GM21515 (cell line): ENCODE measurements at regions not wholly inside any gene's neighbourhood (a gene's known extent, or its start where the extent isn't known, plus 50 kb on each side); places are given as distances from the start of the nearest gene placed in this dataset.

ENCODE experiments used
- ATAC-seq: cut with Tn5 transposase; IDR thresholded peaks from one replicate; pipeline ENCODE4 v1.9.1; 2021; ENCODE audit not compliant: unreplicated experiment

DNA sequence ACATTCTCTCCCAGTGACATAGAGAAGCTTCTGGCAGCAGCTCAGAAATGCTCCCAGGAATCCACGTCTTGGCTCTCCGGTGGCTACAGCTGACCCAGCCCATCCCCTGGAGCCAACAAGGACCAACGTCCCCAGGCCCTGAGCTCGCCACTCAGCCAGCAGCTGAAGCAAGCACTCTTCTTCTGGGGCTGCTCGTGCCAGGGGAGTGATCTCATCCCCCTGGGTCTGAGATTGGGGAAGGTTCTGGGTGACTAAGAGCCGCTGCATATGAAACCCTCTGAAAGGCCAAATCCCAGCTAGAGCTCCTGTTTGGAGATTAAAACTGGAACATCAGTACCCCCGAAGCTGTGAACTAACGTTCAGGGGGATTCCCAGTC, 487.9 kb downstream of the NPHP4 start:
- no peak for ATAC-seq

GRCh38 chr1:5503556-5504363, 488.5 kb downstream of the NPHP4 start:
- ATAC-seq, result no peak

DNA sequence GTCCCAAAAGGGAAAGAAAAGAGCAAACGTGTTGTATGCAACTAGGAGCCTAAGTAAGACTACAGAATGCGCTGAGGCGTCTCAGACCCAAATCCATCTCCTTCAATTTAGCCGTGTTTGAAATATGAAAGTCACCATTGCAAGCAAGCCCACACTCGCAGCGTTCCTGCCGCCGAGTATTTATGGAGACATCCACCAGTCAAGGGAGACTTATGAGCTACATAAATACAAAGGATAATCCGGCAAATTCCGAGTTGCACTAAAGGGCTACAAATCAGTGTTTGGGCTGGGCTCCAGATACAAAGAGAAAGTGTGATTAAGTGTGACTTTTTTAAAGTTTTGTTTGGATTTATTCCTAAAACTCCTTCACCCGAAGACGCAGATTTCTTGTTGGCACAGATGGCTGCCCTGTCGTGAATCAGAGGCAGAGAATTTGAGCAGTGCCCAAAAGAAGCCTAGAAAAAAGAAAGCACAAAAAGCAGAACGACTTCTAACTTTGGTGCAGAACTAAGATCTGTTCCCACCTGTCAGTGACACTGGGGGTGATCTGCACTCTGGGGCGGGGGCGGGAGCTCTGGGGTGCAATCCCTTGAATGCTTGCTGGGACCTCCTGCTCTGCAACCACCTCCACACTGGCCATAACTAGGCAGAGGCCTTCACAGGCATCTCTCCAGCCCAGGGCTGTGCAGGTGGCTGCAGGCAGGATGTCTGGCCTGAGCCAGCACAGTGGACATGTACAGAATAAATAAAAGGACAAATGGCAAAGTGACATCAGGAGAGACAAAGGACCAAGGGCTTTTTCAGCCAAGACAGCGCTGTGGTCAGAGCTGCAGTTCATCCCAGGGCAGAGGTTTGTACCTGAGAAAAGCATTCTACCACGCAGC, 489.7 kb downstream of the NPHP4 start:
- ATAC-seq, result no peak

- ATAC-seq, result no peak
Measured at GRCh38 chr1:5501206-5501930, 490.9 kb downstream of the NPHP4 start.

GRCh38 chr1:5500541-5500940, 491.7 kb downstream of the NPHP4 start:
- ATAC-seq, result no peak

GRCh38 chr1:5497503-5497902, 494.7 kb downstream of the NPHP4 start:
- no peak for ATAC-seq

DNA sequence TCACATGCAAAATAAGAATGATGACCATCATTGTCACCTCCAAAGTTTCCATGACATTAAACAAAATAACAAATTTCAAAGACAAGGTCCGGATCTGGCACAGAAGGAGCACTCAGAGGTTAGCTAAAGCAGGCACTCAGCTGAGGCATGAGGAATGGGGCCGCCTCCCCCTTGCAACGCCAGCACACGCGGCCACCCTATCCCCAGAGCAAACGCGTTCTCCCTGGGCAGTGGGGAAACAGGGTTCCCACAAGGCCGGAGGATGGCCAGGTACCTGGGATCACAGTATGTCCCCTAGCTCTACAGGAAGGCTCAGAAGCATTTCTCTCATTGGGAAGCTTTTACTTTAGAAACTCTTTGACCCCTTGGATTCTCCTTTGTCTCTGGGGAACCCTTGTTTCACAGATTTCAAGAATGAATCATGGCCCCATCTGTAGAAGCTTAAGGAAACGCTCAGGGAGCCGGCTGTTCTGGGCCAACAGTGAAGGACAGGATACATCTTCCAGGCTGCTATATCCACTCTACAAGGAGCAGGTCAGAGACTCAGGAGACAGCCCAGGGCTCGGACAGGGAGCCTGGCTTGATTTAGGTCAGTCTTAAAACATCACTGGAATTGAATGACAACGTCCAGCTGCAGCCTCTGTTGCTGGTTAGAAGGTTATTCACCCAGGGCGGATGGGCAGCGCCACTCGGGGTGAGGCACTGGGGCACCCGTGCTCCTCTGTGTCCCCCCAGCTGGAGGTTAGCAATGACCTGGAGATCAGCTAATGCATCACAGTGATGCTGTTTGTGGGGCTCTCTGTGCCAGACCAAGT, 496.4 kb downstream of the NPHP4 start:
- no peak for ATAC-seq

DNA sequence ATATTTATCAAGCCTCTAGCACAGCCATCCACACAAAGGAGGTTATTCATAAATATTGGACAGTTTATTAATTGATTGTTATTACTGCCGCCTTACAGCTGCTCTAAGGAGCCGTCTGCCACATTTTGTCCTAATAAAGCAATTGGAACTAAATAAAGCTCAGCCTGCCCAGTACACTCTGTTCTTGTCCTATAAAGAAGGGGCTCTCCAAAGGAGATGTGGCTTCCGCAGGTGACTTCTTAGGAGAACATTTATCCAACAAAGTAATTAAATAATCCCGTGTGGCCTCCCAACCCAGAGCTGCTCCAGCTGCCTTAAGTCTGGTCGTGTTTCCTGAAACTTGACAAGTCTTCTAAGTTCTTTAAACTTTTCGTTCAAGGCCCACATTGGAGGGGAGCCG, 497.7 kb downstream of the NPHP4 start:
- ATAC-seq, result no peak

DNA sequence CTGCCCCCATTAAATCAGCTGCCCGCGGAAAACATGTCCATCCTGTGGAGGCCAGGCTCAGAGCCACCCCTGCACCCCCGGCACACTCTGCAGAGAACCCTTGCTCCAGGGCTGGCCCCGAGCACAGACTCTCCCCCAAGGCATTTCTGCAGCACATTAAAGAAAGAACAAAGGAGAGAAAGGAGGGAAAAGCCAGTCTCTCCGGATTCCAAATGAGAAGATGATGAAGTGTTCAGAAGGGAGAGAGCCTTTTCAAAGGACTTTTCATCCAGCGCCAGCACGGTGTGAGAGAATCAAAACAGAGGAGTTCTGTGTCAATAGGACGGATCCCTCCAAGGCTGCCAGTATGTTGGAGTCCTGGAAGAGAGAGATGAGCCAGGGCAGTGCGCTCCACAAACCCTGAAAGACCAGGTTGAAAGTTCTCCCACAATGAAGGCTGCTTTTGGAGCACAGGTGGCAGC, 498.3 kb downstream of the NPHP4 start:
- ATAC-seq, result no peak

- ATAC-seq, result no peak
Measured at GRCh38 chr1:5493275-5493674, 498.9 kb downstream of the NPHP4 start.

GRCh38 chr1:5492846-5493245, 499.4 kb downstream of the NPHP4 start:
- ATAC-seq, result no peak

DNA sequence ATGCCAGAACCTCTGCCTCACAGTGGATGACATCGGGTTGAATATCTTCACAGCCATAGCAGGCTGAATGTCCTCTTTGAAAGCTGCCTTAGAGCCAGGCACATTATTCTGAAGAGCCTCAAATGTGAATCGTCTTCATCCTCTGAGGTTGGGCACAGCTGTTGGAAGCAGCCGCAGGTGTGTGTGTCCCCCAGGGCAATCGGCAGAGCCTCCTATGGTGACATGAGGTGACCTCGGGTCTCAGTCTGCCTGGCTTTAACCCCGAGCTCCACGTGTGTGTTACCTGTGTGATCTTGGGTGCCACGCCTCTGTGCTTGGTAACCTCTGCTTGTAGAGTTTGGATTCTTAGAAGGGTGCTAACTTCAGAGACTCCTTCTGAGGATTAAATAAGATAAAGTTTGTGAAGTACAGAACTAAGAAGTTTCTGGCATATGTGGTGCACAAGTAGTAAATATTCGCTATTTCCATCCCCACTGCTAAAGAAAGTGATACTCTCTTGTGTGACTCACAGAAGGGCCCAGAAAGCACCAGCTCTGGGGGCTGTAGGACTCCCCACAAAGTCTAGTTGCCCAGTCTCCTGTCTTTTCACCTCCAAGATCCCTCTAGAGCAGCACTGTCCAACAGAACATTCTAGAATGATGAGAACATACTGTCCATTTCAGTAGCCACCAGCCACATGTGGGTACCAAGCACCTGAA, 500.9 kb downstream of the NPHP4 start:
- no peak for ATAC-seq

DNA sequence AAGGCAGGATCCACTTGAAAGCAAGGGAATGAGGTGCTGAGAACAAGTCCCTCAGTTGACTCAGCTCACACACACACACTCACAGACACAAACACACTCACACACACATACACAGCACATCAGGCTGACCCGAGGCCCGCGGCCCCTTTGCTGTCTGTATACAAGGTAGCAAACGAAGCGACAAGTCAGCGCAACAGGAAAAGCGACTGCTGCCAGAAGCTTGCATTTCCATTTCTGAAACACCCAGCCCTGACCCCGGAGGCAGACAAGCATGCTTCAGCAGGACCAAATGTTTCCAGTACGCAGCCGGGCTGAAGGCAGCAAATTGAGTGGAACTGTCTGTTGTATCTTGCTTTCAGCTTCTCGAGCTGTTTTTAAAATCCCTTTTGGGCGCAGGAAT, 501.6 kb downstream of the NPHP4 start:
- no peak for ATAC-seq

DNA sequence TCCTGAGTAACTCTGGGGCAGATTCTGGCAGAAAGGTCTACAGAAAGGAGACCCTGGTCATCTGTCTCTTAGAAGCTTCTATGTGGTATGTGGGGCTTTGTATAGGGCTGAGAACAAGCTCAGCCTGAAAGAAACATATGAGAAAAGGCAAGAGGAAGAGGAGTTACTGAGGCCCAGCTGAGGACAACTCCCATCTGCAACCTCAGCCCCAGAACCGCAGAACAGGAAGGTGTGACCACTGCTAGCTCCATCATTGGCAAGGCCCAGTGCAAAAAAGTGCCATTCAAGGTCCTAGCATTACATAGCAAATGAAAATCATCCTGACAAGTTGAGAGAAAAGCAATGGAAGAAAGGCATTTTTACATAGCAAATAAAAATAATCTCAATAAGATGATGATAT, 503.8 kb downstream of the NPHP4 start:
- no peak for ATAC-seq

DNA sequence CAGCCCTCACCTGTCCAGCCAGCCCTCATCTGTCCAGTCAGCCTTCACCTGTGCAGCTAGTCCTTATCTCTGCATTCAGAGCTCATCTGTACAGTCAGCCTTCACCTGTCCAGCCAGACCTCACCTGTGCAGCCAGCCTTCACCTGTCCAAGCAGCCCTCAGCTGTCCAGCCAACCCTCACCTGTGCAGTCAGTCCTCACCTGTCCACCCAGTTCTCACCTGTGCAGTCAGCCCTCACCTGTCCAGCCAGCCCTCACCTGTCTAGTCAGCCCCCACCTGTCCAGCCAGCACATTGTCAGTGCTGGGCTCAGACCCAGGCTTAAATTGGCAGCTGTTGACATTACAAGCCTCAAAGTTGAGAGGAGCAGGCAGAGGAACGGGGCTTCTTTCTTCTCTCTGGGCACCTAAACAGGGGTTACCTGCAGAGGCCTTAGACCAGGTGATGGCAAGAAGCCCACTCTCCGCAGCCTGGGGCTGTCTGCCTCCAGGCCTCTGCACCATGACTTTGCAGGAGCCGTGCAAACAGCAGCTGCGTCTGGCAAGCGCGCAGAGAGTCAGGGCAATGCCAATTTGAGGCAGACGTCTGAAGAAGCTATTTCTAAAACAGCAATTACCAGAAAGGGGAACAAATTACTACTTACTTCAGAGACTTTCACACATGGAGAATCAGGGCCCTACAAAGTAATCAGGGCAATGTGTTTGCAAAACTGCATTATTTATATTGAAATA, 506.1 kb downstream of the NPHP4 start:
- ATAC-seq, result no peak

DNA sequence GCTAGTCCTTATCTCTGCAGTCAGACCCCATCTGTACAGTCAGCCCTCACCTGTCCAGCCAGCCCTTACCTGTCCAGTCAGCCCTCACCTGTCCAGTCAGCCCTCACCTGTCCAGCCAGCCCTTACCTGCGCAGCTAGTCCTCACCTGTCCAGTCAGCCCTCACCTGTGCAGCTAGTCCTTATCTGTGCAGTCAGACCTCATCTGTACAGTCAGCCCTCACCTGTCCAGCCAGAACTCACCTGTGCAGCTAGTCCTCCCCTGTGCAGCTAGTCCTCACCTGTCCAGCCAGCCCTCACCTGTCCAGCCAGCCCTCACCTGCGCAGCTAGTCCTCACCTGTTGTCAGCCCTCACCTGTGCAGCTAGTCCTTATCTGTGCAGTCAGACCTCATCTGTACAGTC, 506.8 kb downstream of the NPHP4 start:
- no peak for ATAC-seq

DNA sequence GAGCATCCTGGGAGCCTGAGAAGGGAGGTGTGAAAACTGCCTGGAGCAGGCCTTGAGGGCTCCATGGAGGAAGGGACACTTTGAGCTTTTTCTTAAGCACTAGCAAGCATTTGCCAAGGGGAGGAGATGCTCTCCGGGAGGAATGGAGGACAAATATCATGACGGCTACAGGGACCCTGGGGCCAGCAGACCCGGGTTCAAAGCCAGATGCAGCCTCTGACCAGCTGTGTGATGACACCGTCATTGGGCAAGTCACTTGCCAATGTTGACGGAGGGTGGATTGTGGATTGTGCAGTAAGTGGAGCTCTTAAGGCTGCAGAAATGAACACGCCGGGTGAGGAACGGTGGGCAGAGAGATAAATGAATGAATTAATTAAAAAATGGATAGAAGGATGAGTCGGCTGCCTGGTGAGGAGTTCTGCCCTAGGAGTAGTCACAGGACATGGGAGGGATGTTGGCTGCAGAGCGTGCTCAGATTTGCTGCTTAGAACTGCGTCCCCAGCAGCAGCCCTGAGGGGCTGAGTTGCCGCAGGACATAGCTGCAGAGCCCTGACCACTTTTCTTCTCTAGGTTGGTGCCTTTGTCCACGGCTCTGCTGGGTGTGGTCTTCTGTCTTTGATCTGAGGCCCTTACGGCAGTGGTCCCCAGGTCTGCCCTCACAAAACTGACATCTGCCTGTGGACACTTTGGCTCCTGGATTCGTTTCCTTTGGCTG, 507.6 kb downstream of the NPHP4 start:
- ATAC-seq, result no peak

GRCh38 chr1:5481889-5482288, 510.3 kb downstream of the NPHP4 start:
- ATAC-seq, result no peak

GRCh38 chr1:5480906-5481305, 511.3 kb downstream of the NPHP4 start:
- no peak for ATAC-seq
